Mucosa of rectum (tissue), 2 donors: ENCODE measurements at regions not wholly inside any gene's neighbourhood (a gene's known extent, or its start where the extent isn't known, plus 50 kb on each side); places are given as distances from the start of the nearest gene placed in this dataset.
"Not testable (repeated sequence)": the region's sequence is repeated elsewhere in the genome, so short reads cannot be mapped to it uniquely, and the experiment has no call there.

ENCODE experiments used
- H3K27ac ChIP-seq, 2 donors: one replicate each; pipeline ENCODE4 v1.7.0; 2013; ENCODE audit warnings: inconsistent platforms in 2 of 2, low read depth in 2 of 2, low read length in 2 of 2
- H3K27me3 ChIP-seq, 2 donors: one replicate each; pipeline ENCODE4 v1.7.0; 2013; ENCODE audit warnings: low read length in 2 of 2; ENCODE audit not compliant: control insufficient read depth in 2 of 2, insufficient read depth in 2 of 2
- H3K36me3 ChIP-seq, 2 donors: one replicate each; pipeline ENCODE4 v1.7.0; 2013; ENCODE audit warnings: low read length in 2 of 2; ENCODE audit not compliant: control insufficient read depth in 2 of 2, insufficient read depth in 2 of 2
- H3K4me1 ChIP-seq, 2 donors: one replicate each; pipeline ENCODE4 v1.7.0; 2013; ENCODE audit warnings: low read length in 2 of 2, mild to moderate bottlenecking in 1 of 2; ENCODE audit not compliant: control insufficient read depth in 2 of 2, insufficient read depth in 2 of 2
- H3K4me3 ChIP-seq, 2 donors: one replicate each; pipeline ENCODE4 v1.7.0; 2013; ENCODE audit warnings: low read length in 2 of 2
- H3K9ac ChIP-seq, 2 donors: one replicate each; pipeline ENCODE4 v1.7.0; 2013; ENCODE audit warnings: low read length in 2 of 2, low read depth in 1 of 2, mild to moderate bottlenecking in 1 of 2
- H3K9me3 ChIP-seq, 2 donors: one replicate each; pipeline ENCODE4 v1.7.0; 2013; ENCODE audit warnings: low read length in 2 of 2; ENCODE audit not compliant: control insufficient read depth in 2 of 2
- donor health status: healthy.
- donor health status: Normal muscosa, but diverticular disease.

- H3K36me3 ChIP-seq: no peaks in the 10 kb centered on the region
- H3K27ac ChIP-seq: no peak overlapping the region
- no peaks in the 10 kb centered on the region for H3K27me3 ChIP-seq
- no peak overlapping the region for H3K9ac ChIP-seq
- H3K4me1 ChIP-seq: no peaks in the 10 kb centered on the region
- H3K4me3 ChIP-seq: no peak overlapping the region
- no peaks in the 10 kb centered on the region for H3K9me3 ChIP-seq
These were observed 173.9 kb upstream of the GRM3 start for GRCh38 chr7:86469680-86470295.

GRCh38 chr7:86454753-86455152 is 189.0 kb upstream of the GRM3 start:
- no peaks in the 10 kb centered on the region for H3K36me3 ChIP-seq
- no peaks in the 10 kb centered on the region for H3K27me3 ChIP-seq

GRCh38 chr7:86453454-86453853 is 190.3 kb upstream of the GRM3 start:
- Histone ChIP-seq H3K4me3 (no peak overlapping the region), H3K27ac (no peak overlapping the region)

More at GRCh38 chr7:86454753-86455152, 189.0 kb upstream of the GRM3 start:
- Histone ChIP-seq H3K9me3 (no peaks in the 10 kb centered on the region), H3K4me1 (no peaks in the 10 kb centered on the region), H3K9ac (no peak overlapping the region), H3K4me3 (no peak overlapping the region), H3K27ac (no peak overlapping the region)

GRCh38 chr7:86448856-86449255 is 194.9 kb upstream of the GRM3 start:
- Histone ChIP-seq H3K27me3 (no peaks in the 10 kb centered on the region), H3K9me3 (no peaks in the 10 kb centered on the region), H3K4me1 (no peaks in the 10 kb centered on the region), H3K4me3 (no peak overlapping the region), H3K9ac (no peak overlapping the region), H3K36me3 (no peaks in the 10 kb centered on the region), H3K27ac (no peak overlapping the region)

More at GRCh38 chr7:86453454-86453853, 190.3 kb upstream of the GRM3 start:
- Histone ChIP-seq H3K36me3 (no peaks in the 10 kb centered on the region), H3K9me3 (no peaks in the 10 kb centered on the region), H3K4me1 (no peaks in the 10 kb centered on the region), H3K9ac (no peak overlapping the region), H3K27me3 (no peaks in the 10 kb centered on the region)

GRCh38 chr7:86445285-86445684 is 198.4 kb upstream of the GRM3 start:
- Histone ChIP-seq H3K9me3 (no peaks in the 10 kb centered on the region), H3K27me3 (no peaks in the 10 kb centered on the region), H3K4me1 (no peaks in the 10 kb centered on the region), H3K4me3 (no peak overlapping the region), H3K27ac (no peak overlapping the region), H3K9ac (no peak overlapping the region), H3K36me3 (no peaks in the 10 kb centered on the region)

- Histone ChIP-seq H3K9ac (no peak overlapping the region), H3K36me3 (no peaks in the 10 kb centered on the region), H3K4me1 (no peaks in the 10 kb centered on the region), H3K4me3 (no peak overlapping the region), H3K27ac (no peak overlapping the region), H3K9me3 (no peaks in the 10 kb centered on the region), H3K27me3 (no peaks in the 10 kb centered on the region)
These were observed 199.5 kb upstream of the GRM3 start for GRCh38 chr7:86444245-86444644.

- not testable (repeated sequence) for H3K27ac ChIP-seq, H3K4me1 ChIP-seq, H3K4me3 ChIP-seq
These were observed 203.3 kb upstream of the GRM3 start for GRCh38 chr7:86440420-86440819.

GRCh38 chr7:86437951-86438450 is 205.7 kb upstream of the GRM3 start:
- Histone ChIP-seq H3K4me3 (no peak overlapping the region), H3K27ac (no peak overlapping the region), H3K27me3 (no peaks in the 10 kb centered on the region), H3K36me3 (no peaks in the 10 kb centered on the region), H3K9me3 (no peaks in the 10 kb centered on the region), H3K9ac (no peak overlapping the region), H3K4me1 (no peaks in the 10 kb centered on the region)

More at GRCh38 chr7:86440420-86440819, 203.3 kb upstream of the GRM3 start:
- not testable (repeated sequence) for H3K36me3 ChIP-seq, H3K27me3 ChIP-seq, H3K9me3 ChIP-seq, H3K9ac ChIP-seq

GRCh38 chr7:86431761-86432160 is 211.9 kb upstream of the GRM3 start:
- Histone ChIP-seq H3K9ac (no peak overlapping the region), H3K4me1 (no peaks in the 10 kb centered on the region), H3K4me3 (no peak overlapping the region), H3K36me3 (no peaks in the 10 kb centered on the region), H3K27me3 (no peaks in the 10 kb centered on the region), H3K27ac (no peak overlapping the region), H3K9me3 (no peaks in the 10 kb centered on the region)

GRCh38 chr7:86411814-86412213 is 231.9 kb upstream of the GRM3 start:
- Histone ChIP-seq H3K4me1 (no peaks in the 10 kb centered on the region), H3K27ac (no peak overlapping the region), H3K27me3 (no peaks in the 10 kb centered on the region), H3K9ac (no peak overlapping the region), H3K36me3 (no peaks in the 10 kb centered on the region), H3K9me3 (no peaks in the 10 kb centered on the region), H3K4me3 (no peak overlapping the region)
